ENCODE measurements at regions not wholly inside any gene's neighbourhood (a gene's known extent, or its start where the extent isn't known, plus 50 kb on each side); places are given as distances from the start of the nearest gene placed in this dataset.

DNA sequence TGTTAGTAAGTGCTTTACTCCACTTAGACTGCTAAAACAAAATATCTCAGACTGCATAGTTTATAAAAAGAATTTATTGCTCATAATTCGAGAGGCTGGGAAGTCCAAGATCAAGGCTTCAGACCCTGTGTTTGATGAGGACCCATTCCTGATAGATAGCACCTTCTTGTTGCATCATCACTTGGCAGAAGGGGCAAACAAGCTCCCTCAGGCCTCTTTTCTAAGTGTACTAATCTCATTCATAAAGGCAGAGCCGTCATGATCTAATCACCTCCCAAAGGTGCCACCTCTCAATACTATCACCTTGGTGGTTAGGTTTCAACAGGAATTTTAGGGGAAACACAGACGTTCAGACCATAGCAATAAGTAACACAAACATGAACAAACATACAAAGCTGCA is 55.4 kb downstream of the CRPPA start:
- TF ChIP-seq CBFA2T3 (IDR thresholded peaks at IDR 0.05) (no peak), SRSF3 (IDR thresholded peaks at IDR 0.05; ENCODE audit: insufficient read depth, low read length) (no peak)
